ENCODE measurements at regions not wholly inside any gene's neighbourhood (a gene's known extent, or its start where the extent isn't known, plus 50 kb on each side); places are given as distances from the start of the nearest gene placed in this dataset.

DNA sequence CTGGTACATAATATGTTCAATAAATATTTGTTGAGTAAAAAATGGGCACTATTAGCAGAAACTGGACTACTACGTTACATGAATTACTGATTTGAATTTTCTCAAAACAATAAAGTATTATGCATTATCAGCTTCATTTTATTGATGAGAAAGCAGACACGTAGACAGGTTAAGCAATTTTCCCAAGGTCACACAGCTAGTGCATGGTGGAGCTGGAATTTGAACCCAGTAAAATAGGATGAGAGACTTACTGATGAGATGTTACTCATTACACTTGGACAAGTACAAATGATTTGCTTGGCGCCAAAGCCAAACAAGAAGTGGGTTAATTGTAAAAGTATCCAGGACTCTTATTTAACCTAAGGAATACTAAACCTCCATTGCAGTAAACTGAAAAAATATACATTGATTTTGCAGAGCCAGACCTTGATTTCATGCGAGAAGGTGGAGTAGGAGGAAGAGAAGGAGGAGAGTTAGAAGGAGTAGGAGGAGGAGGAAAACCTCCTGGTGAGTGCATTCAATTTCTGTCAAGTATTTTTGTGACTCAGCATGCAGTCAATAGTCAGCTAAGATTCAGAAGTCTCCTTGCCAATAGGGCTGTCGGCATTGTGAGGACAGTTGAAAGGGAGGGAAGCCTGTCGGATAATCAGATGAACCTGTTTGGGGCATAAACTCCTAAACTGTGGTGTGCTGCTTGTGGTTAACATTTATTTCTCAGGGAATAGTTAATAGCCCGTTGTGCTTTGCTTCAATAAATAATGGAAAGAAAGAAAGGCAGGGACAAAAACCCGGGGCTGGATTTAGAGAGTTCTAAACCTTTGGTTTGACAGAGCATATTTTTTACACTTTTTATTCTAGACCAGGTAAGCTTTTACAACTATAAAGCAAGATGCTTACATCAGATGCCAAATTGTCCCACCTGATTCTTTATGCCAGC is 77.0 kb upstream of the TACR1 start:
- TF ChIP-seq, protein P1, sequence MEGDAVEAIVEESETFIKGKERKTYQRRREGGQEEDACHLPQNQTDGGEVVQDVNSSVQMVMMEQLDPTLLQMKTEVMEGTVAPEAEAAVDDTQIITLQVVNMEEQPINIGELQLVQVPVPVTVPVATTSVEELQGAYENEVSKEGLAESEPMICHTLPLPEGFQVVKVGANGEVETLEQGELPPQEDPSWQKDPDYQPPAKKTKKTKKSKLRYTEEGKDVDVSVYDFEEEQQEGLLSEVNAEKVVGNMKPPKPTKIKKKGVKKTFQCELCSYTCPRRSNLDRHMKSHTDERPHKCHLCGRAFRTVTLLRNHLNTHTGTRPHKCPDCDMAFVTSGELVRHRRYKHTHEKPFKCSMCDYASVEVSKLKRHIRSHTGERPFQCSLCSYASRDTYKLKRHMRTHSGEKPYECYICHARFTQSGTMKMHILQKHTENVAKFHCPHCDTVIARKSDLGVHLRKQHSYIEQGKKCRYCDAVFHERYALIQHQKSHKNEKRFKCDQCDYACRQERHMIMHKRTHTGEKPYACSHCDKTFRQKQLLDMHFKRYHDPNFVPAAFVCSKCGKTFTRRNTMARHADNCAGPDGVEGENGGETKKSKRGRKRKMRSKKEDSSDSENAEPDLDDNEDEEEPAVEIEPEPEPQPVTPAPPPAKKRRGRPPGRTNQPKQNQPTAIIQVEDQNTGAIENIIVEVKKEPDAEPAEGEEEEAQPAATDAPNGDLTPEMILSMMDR (IDR thresholded peaks at IDR 0.05; ENCODE audit: low read depth, low read length): no peak
- H3K4me3 ChIP-seq (ENCODE audit: low read depth, low read length): no peak overlapping the region
- H3K27me3 ChIP-seq (ENCODE audit: insufficient read depth, low read depth, severe bottlenecking): peaks cover 62% of the 10 kb centered on the region
- no peak overlapping the region for H3K27ac ChIP-seq
- H3K9me3 ChIP-seq (ENCODE audit: severe bottlenecking): no peaks in the 10 kb centered on the region
- DNase-seq: no peak
- no peaks in the 10 kb centered on the region for H3K36me3 ChIP-seq

DNA sequence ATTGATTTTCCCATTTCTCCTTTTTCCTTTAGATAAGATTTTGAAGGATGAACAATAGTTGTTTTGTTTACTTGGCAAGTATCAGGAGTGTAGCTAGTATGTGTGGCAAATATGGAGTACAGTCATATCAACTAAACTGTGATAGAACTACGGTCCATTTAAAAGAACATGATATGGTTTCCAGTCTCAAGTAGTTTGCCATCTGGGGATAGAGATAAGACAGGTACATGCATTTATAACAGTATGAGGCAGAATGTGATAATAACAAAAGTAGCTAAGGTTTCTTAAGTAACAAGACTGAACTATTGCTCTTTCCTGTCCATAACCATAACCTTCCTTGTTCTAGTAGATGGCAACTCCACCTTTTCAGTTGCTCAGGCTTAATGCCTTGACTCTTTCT is 75.6 kb upstream of the TACR1 start:
- no peaks in the 10 kb centered on the region for H3K36me3 ChIP-seq
- H3K4me3 ChIP-seq (ENCODE audit: low read depth, low read length): no peak overlapping the region
- TF ChIP-seq, protein P1 (IDR thresholded peaks at IDR 0.05; ENCODE audit: low read depth, low read length): no peak
- H3K27ac ChIP-seq: no peak overlapping the region
- H3K27me3 ChIP-seq (ENCODE audit: insufficient read depth, low read depth, severe bottlenecking): peaks cover 59% of the 10 kb centered on the region
- DNase-seq: no peak
- no peaks in the 10 kb centered on the region for H3K9me3 ChIP-seq (ENCODE audit: severe bottlenecking)

DNA sequence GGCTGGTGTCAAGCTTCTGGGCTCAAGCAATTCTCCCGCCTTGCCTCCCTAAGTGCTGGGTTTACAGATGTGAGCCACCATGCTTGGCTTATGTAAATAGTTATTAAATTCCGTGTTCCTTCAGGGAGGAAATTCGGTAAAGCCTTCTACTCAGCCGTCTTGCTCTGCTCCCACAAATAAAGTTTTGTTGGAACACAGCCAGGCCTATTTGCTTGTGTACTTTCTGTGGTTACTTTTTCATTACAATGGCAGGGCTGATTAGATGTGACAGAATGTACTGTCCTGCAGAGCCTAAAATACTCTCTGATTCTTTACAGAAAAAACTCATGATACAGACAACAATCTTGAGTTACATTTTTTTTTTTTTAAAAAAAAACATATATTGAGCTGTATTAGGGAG is 68.8 kb upstream of the TACR1 start:
- peaks cover 66% of the 10 kb centered on the region for H3K27me3 ChIP-seq (ENCODE audit: insufficient read depth, low read depth, severe bottlenecking)
- no peak for DNase-seq
- H3K27ac ChIP-seq: no peak overlapping the region
- TF ChIP-seq, protein P1 (IDR thresholded peaks at IDR 0.05; ENCODE audit: low read depth, low read length): no peak
- H3K9me3 ChIP-seq (ENCODE audit: severe bottlenecking): no peaks in the 10 kb centered on the region
- no peaks in the 10 kb centered on the region for H3K36me3 ChIP-seq
- H3K4me3 ChIP-seq (ENCODE audit: low read depth, low read length): no peak overlapping the region

DNA sequence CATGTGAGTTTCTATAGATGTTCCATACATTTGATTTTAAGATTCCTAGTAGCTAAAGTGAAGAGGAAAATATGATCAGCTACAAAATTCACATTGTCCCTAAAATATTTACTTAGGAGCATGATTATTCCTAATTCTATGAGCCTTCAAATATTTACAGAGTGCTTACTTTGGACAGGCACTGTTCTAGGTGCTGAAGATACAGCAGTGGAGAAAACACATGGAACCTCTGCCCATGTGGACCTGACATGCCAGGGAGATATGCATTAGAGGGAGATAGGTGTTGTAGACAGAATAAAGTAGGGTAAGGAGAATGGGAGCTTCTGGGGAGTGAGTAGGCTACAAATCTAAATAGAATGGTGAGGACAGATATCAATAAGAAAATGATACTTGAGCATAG is 62.6 kb upstream of the TACR1 start:
- peaks cover 5% of the 10 kb centered on the region for H3K9me3 ChIP-seq (ENCODE audit: severe bottlenecking)
- H3K27ac ChIP-seq: no peak overlapping the region
- no peaks in the 10 kb centered on the region for H3K36me3 ChIP-seq
- DNase-seq: no peak
- H3K4me3 ChIP-seq (ENCODE audit: low read depth, low read length): no peak overlapping the region
- H3K27me3 ChIP-seq (ENCODE audit: insufficient read depth, low read depth, severe bottlenecking): peaks cover 23% of the 10 kb centered on the region
- TF ChIP-seq, protein P1 (IDR thresholded peaks at IDR 0.05; ENCODE audit: low read depth, low read length): no peak

DNA sequence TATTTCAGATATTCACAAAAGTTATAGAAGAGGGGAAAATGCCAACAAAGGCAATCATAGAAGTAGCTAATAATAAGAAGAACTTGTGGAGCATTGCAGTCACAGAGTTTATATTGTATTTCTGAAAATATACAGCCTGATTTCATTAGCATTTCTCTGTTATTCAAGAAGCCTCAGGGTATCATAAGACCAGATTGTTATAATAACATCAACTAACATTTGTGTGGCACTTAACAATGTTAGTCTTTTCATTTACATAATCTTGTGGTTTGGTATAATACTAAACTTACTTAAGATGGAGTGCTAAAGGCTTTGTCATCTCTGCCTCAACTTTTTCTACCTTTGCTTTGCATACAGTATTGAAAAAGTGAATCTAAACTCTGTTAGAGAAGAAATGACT is 61.6 kb upstream of the TACR1 start:
- Histone ChIP-seq H3K36me3 (no peaks in the 10 kb centered on the region), H3K27me3 (ENCODE audit: insufficient read depth, low read depth, severe bottlenecking) (peaks cover 16% of the 10 kb centered on the region), H3K9me3 (ENCODE audit: severe bottlenecking) (peaks cover 5% of the 10 kb centered on the region), H3K4me3 (ENCODE audit: low read depth, low read length) (no peak overlapping the region), H3K27ac (no peak overlapping the region)
- TF ChIP-seq, protein P1 (IDR thresholded peaks at IDR 0.05; ENCODE audit: low read depth, low read length): no peak
- DNase-seq: no peak

Measured in WERI-Rb-1 (cell line).